ENCODE measurements at regions not wholly inside any gene's neighbourhood (a gene's known extent, or its start where the extent isn't known, plus 50 kb on each side); places are given as distances from the start of the nearest gene placed in this dataset.
A peak's percentile ranks its signal among the peaks of the same experiment; 100 is the strongest.

DNA sequence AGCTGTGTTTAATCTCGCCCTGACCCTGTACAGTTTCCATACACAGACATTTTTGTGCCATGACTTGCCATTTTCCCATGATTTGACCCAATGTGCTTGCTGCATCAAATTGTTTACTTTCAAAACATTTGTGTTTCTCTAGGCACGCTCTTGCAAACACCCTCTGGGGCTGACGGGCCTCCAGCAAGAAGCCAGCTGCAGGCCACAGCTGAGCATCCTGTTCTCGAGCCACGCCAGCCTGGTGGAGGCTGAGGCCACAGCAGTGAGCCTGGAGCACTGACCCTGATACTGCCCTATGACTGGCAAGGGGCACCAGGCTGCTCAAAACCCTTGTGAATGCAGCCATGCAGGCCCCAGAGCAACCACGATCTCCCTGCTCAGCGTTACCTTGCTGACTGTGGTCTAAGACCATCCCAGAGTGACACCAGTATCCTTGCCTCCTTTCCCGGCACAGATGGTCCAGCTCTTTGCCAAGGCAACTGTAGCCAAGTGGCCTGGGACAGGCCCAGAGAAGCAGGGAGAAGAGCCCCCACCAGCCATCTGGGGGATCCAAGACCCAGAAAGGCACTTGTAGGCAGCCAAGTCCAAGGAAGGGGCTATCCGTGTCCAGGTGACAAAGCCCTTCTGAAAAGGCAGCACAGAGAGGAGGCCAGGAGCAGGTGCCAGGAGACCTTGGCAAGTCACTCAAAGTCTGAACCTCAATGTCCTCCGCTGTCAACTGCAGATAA is 78.5 kb downstream of the OAT start:
- no peak overlapping the region for H2AFZ ChIP-seq (replicated peaks; ENCODE audit: low read length, poor library complexity)
- no peak overlapping the region for H2BK15ac ChIP-seq (ENCODE audit: low read depth, low read length)
- H3K9me3 ChIP-seq (ENCODE audit: control insufficient read depth, insufficient read depth, low read length): no peaks in the 10 kb centered on the region
- H3K4me2 ChIP-seq (ENCODE audit: low read depth, low read length): no peak overlapping the region; the same call in 1 of the 2 replicates
- H3K18ac ChIP-seq (ENCODE audit: low read depth, low read length): peak overlapping the region; percentile 68; the same call in 1 of the 2 replicates
- peak overlapping the region; percentile 64 for H2BK120ac ChIP-seq (ENCODE audit: low read depth, low read length)
- no peaks in the 10 kb centered on the region for H3K27me3 ChIP-seq (ENCODE audit: control insufficient read depth, insufficient read depth, low read length)
- in situ Hi-C loops (cut with MboI; ENCODE audit: low sequenced_read_pairs): no loop called here
- intact Hi-C loops (cut with micrococcal nuclease): no loop called here
- no peaks in the 10 kb centered on the region for H4K20me1 ChIP-seq (ENCODE audit: insufficient read depth, low read length)
- peaks cover 8% of the 10 kb centered on the region; the same call in 1 of the 2 replicates for H3K4me1 ChIP-seq (ENCODE audit: control insufficient read depth, insufficient read depth, low read length)
- H2AK5ac ChIP-seq (ENCODE audit: low read depth, low read length): no peak overlapping the region
- H2BK20ac ChIP-seq (ENCODE audit: low read depth, low read length): 0 out of 2 replicates have a peak overlapping the region, but pooled peaks have one; percentile 14
- no TSS peak for BruUV-seq (replicated peaks)
- peak; percentile 64 for DNase-seq
- no peak overlapping the region for H3K56ac ChIP-seq (ENCODE audit: extremely low read depth, insufficient read depth, low read length)
- 0 out of 2 replicates have a peak overlapping the region, but pooled peaks have one; percentile 22 for H3K14ac ChIP-seq (replicated peaks; ENCODE audit: low read depth, low read length)
- no peak overlapping the region for H2BK5ac ChIP-seq (ENCODE audit: low read depth, low read length, poor library complexity, severe bottlenecking)
- H3K4ac ChIP-seq (ENCODE audit: low read depth, low read length): peak overlapping the region; percentile 88
- no peak overlapping the region; the same call in 1 of the 2 replicates for H3K9ac ChIP-seq (ENCODE audit: low read depth, low read length)
- peak; percentile 83 for ATAC-seq (ENCODE audit: low read depth)
- H4K8ac ChIP-seq (ENCODE audit: low read depth in 2 of 2, low read length in 2 of 2): peak overlapping the region; percentile 35 to 42; a peak in 2 of 4 replicates
- no peaks in the 10 kb centered on the region for H3K36me3 ChIP-seq (ENCODE audit: control insufficient read depth, insufficient read depth, low read length)
- ChIA-PET CTCF (no interaction called here), POLR2A (ENCODE audit: unreplicated experiment) (no interaction called here)
- peaks cover 3% of the 10 kb centered on the region; the same call in 1 of the 2 replicates for H3K9me1 ChIP-seq (ENCODE audit: insufficient read depth, low read length)
- H3K23ac ChIP-seq (ENCODE audit: low read depth, low read length): no peak overlapping the region
- H4K5ac ChIP-seq (ENCODE audit: low read depth, low read length): peak overlapping the region; percentile 25; the same call in 1 of the 2 replicates
- TF ChIP-seq MXI1 (IDR thresholded peaks at IDR 0.05; ENCODE audit: borderline replicate concordance, low read depth, low read length): no peak
- TF ChIP-seq SMC3 (IDR thresholded peaks at IDR 0.05; ENCODE audit: low read depth, low read length): no peak
- TF ChIP-seq FOS (IDR thresholded peaks at IDR 0.05; ENCODE audit: low read depth, low read length): no peak
- no peak; the same call in 1 of the 2 replicates for TF ChIP-seq BHLHE40 (IDR thresholded peaks at IDR 0.05; ENCODE audit: low read depth, low read length)
- TF ChIP-seq, protein P1, sequence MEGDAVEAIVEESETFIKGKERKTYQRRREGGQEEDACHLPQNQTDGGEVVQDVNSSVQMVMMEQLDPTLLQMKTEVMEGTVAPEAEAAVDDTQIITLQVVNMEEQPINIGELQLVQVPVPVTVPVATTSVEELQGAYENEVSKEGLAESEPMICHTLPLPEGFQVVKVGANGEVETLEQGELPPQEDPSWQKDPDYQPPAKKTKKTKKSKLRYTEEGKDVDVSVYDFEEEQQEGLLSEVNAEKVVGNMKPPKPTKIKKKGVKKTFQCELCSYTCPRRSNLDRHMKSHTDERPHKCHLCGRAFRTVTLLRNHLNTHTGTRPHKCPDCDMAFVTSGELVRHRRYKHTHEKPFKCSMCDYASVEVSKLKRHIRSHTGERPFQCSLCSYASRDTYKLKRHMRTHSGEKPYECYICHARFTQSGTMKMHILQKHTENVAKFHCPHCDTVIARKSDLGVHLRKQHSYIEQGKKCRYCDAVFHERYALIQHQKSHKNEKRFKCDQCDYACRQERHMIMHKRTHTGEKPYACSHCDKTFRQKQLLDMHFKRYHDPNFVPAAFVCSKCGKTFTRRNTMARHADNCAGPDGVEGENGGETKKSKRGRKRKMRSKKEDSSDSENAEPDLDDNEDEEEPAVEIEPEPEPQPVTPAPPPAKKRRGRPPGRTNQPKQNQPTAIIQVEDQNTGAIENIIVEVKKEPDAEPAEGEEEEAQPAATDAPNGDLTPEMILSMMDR (conservative IDR thresholded peaks at IDR 0.05; ENCODE audit: low read depth, low read length): no peak
- TF ChIP-seq CEBPB (IDR thresholded peaks at IDR 0.05; ENCODE audit: low read depth, low read length): no peak
- TF ChIP-seq RFX5 (IDR thresholded peaks at IDR 0.05; ENCODE audit: low read depth, low read length): no peak
- TF ChIP-seq CHD1 (IDR thresholded peaks at IDR 0.05; ENCODE audit: low read depth, low read length): no peak
- TF ChIP-seq RCOR1 (IDR thresholded peaks at IDR 0.05; ENCODE audit: insufficient replicate concordance, low read length): no peak
- no peak for TF ChIP-seq NFE2L2 (IDR thresholded peaks at IDR 0.05; ENCODE audit: low read depth, low read length)
- TF ChIP-seq, protein P2, sequence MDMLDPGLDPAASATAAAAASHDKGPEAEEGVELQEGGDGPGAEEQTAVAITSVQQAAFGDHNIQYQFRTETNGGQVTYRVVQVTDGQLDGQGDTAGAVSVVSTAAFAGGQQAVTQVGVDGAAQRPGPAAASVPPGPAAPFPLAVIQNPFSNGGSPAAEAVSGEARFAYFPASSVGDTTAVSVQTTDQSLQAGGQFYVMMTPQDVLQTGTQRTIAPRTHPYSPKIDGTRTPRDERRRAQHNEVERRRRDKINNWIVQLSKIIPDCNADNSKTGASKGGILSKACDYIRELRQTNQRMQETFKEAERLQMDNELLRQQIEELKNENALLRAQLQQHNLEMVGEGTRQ (IDR thresholded peaks at IDR 0.05; ENCODE audit: low read depth, low read length): no peak
- TF ChIP-seq POLR2A (IDR thresholded peaks at IDR 0.05; ENCODE audit: low read depth, low read length): no peak
- TF ChIP-seq, protein P3, sequence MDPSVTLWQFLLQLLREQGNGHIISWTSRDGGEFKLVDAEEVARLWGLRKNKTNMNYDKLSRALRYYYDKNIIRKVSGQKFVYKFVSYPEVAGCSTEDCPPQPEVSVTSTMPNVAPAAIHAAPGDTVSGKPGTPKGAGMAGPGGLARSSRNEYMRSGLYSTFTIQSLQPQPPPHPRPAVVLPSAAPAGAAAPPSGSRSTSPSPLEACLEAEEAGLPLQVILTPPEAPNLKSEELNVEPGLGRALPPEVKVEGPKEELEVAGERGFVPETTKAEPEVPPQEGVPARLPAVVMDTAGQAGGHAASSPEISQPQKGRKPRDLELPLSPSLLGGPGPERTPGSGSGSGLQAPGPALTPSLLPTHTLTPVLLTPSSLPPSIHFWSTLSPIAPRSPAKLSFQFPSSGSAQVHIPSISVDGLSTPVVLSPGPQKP (IDR thresholded peaks at IDR 0.05; ENCODE audit: borderline replicate concordance, low read depth, low read length): no peak
- TF ChIP-seq MAFK (IDR thresholded peaks at IDR 0.05; ENCODE audit: low read depth, low read length): no peak
- dilution Hi-C loops (cut with HindIII; ENCODE audit: low sequenced_read_pairs, unreplicated experiment): no loop called here
- no peak overlapping the region for H3K4me3 ChIP-seq (ENCODE audit: insufficient read depth, low read depth, low read length)
- no peaks in the 10 kb centered on the region for H3K79me1 ChIP-seq (ENCODE audit: low read depth in 1 of 2, low read length in 2 of 2)
- peak overlapping the region; percentile 72; the same call in 1 of the 2 replicates for H4K91ac ChIP-seq (ENCODE audit: insufficient read depth, low read depth, low read length)
- peak overlapping the region; percentile 88; the same call in 1 of the 2 replicates for H3K27ac ChIP-seq (ENCODE audit: insufficient read depth, low read length)
- 8% methylated on average over 4 of the region's 10 CpGs; no CpG with 5 or more reads in 1 of the 2 experiments for WGBS, 2 experiments (ENCODE audit: extremely low coverage in 2 of 2, insufficient read length in 1 of 2)
- no peak overlapping the region for H2AK9ac ChIP-seq (replicated peaks; ENCODE audit: low read depth, low read length, poor library complexity)
